Transverse colon (tissue), 4 donors: ENCODE measurements at regions not wholly inside any gene's neighbourhood (a gene's known extent, or its start where the extent isn't known, plus 50 kb on each side); places are given as distances from the start of the nearest gene placed in this dataset.
"Not testable (repeated sequence)": the region's sequence is repeated elsewhere in the genome, so short reads cannot be mapped to it uniquely, and the experiment has no call there.

Experiments used
- DNase-seq: peaks from one replicate; pipeline ENCODE4 v3.0.0-alpha.2; 2019
- H3K27ac ChIP-seq, 4 donors: fragments of 200-600 bp; sonication (generic); 2 replicates each; pipeline ENCODE4 v1.5.1; 2016 to 2018; ENCODE audit warnings: inconsistent platforms in 4 of 4
- H3K27me3 ChIP-seq: fragments of 200-600 bp; sonication (generic); 2 replicates; pipeline ENCODE4 v1.5.1; 2017; ENCODE audit warnings: inconsistent platforms
- H3K36me3 ChIP-seq, 4 donors: fragments of 200-600 bp; sonication (generic); 2 replicates each; pipeline ENCODE4 v1.5.1; 2017 to 2019; ENCODE audit warnings: inconsistent platforms in 4 of 4
- H3K4me1 ChIP-seq, 4 donors: fragments of 200-600 bp; sonication (generic); 2 replicates each; pipeline ENCODE4 v1.5.1; 2017 to 2020; ENCODE audit warnings: inconsistent platforms in 4 of 4
- H3K4me3 ChIP-seq, 4 donors: fragments of 200-600 bp; sonication (generic); 1 replicate in 1 of 4; 2 replicates in 3 of 4; pipeline versions ENCODE4 v1.5.1 to v1.6.1; 2017 to 2019; ENCODE audit warnings: inconsistent platforms in 4 of 4
- H3K9me3 ChIP-seq, 2 donors: fragments of 200-600 bp; sonication (generic); 2 replicates each; pipeline ENCODE4 v1.5.1; 2017 to 2019; ENCODE audit warnings: inconsistent platforms in 2 of 2
- CTCF ChIP-seq, 5 experiments: fragments of 200-600 bp in 3 of 5; fragments of 450-650 bp in 2 of 5; sonication (generic) in 3 of 5; IDR thresholded peaks; 1 replicate in 2 of 5; 2 replicates in 3 of 5; pipeline ENCODE4 v1.5.1; 2016 to 2017; ENCODE audit warnings: antibody characterized with exemption in 5 of 5, inconsistent platforms in 3 of 5, mild to moderate bottlenecking in 2 of 5, moderate library complexity in 1 of 5
- EP300 ChIP-seq: sonication (generic); formaldehyde crosslinking; IDR thresholded peaks from one replicate; pipeline ENCODE4 v1.6.1; 2017; ENCODE audit warnings: antibody characterized with exemption, low read depth
- POLR2A ChIP-seq: fragments of 450-650 bp; IDR thresholded peaks from one replicate; pipeline ENCODE4 v1.6.1; 2016; ENCODE audit warnings: antibody characterized with exemption, mild to moderate bottlenecking, moderate library complexity
- POLR2AphosphoS5 ChIP-seq, 3 donors: sonication (generic); formaldehyde crosslinking; IDR thresholded peaks; one replicate each; pipeline ENCODE4 v1.6.1; 2016; ENCODE audit warnings: antibody characterized with exemption in 3 of 3
- WGBS, 2 donors: methylation state at CpG; one replicate each; pipeline ENCODE4 v1.1.5; 2018; ENCODE audit warnings: low coverage in 1 of 2; 5-methylcytosine and 5-hydroxymethylcytosine counted together
- in situ Hi-C, 4 donors: fragments of 200-750 bp; cut with MboI; loops; one replicate each; pipeline versions ENCODE4 v1.15.0 to v1.15.1; 2017; ENCODE audit warnings: low sequenced_read_pairs in 3 of 4, low pct_ligation_motif_present in 1 of 4, low pct_unique_long_range_greater_than_20kb in 1 of 4
- intact Hi-C: fragments of 100-400 bp; cut with DNase I; formaldehyde crosslinking; loops from one replicate; pipeline ENCODE4 v1.15.1; 2023; ENCODE audit warnings: low total_unique reads

DNA sequence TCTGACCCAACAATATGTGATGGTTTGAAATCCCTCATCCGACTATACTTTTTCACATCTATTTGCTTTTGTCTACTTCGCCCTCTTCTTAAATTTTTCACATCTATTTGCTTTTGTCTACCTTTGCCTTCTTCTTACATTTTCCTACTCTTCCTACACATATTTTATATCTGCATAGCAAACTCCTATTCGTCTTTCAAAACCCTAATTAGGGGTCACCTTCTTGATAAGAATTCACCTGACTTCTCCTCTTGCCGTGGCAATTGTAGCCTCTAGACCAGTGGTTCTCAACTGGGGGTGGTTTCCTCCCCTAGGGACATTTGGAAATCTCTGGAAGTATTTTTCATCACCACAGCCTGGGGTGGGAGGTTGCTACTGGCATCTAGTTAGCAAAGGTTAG lies 607.4 kb downstream of the NTRK3 start:
- H3K4me3 ChIP-seq = no peak overlapping the region
- no peak overlapping the region for H3K27ac ChIP-seq
- no peak for TF ChIP-seq EP300
- no peak for TF ChIP-seq POLR2AphosphoS5 (IDR thresholded peaks at IDR 0.05)
- no peak for TF ChIP-seq CTCF (IDR thresholded peaks at IDR 0.05)
- TF ChIP-seq POLR2A = no peak
- no peaks in the 10 kb centered on the region for H3K27me3 ChIP-seq
- H3K9me3 ChIP-seq = no peaks in the 10 kb centered on the region
- no peak for DNase-seq
- H3K36me3 ChIP-seq = no peaks in the 10 kb centered on the region
- WGBS, 2 donors = 85 to 89% methylated on average over 2 to 4 of the region's 4 CpGs
- no peaks in the 10 kb centered on the region for H3K4me1 ChIP-seq
- in situ Hi-C loops = no loop called here
- intact Hi-C loops = loop anchor here (5.0 kb wide), 1 partner anchor 1577 kb away; no protein-coding TSS in a partner anchor

DNA sequence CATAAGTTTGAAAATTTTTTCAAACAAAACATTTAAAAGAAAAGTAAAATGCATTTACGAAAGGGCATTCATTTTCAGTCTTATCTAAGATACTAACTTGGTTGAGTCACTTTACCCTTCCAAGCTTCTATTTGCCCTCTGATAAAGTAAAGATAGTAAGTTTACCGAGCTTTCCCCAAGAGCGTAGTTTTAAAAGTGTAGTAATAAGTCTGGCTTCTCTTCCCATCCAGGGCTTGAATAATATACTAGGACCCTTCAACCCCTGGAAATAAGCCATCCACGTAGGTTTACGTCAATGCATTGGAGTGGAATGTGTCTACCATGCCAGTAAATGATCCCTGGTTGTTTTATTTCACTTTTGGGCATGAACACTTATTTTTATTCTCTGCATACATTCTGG lies 608.3 kb downstream of the NTRK3 start:
- TF ChIP-seq POLR2A (no peak), CTCF (IDR thresholded peaks at IDR 0.05) (no peak), POLR2AphosphoS5 (IDR thresholded peaks at IDR 0.05) (no peak), EP300 (no peak)
- in situ Hi-C loops (no loop called here), intact Hi-C loops (loop anchor here (5.0 kb wide), 1 partner anchor 1576 kb away; no protein-coding TSS in a partner anchor)
- Histone ChIP-seq H3K27me3 (no peaks in the 10 kb centered on the region), H3K4me1 (no peaks in the 10 kb centered on the region), H3K9me3 (no peaks in the 10 kb centered on the region), H3K4me3 (no peak overlapping the region), H3K27ac (no peak overlapping the region), H3K36me3 (no peaks in the 10 kb centered on the region)
- DNase-seq = no peak
- 29 to 37% methylated on average over 5 of the region's 5 CpGs for WGBS, 2 donors

DNA sequence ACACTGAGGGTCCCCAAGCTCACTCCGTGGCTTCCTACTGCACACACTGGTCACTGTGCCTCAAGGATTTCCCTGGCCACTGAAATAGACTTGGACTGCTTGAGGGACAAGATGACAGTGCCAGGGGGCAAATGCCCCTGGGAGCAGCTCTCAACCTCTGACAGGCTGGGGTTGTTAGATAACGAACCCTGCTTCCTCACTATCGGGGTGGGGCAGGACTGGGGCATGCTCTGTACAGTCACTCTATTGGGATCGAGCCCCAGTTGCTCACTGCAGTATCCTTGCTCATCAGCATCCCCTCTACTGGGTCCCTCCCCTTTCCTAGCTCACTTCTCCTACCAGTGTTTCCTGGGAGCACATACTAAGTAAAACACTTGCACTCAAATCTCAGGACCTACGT lies 610.8 kb downstream of the NTRK3 start:
- in situ Hi-C loops = no loop called here
- intact Hi-C loops = loop anchor here (5.0 kb wide), 1 partner anchor 1573 kb away; no protein-coding TSS in a partner anchor
- Histone ChIP-seq H3K27me3 (no peaks in the 10 kb centered on the region), H3K36me3 (no peaks in the 10 kb centered on the region), H3K4me1 (no peaks in the 10 kb centered on the region), H3K9me3 (no peaks in the 10 kb centered on the region), H3K27ac (no peak overlapping the region), H3K4me3 (no peak overlapping the region)
- DNase-seq = no peak
- WGBS, 2 donors = 67% methylated on average over 5 of the region's 5 CpGs; no CpG with 5 or more reads in 1 of the 2 donors
- TF ChIP-seq POLR2A (no peak), POLR2AphosphoS5 (IDR thresholded peaks at IDR 0.05) (no peak), CTCF (IDR thresholded peaks at IDR 0.05) (no peak), EP300 (no peak)

GRCh38 chr15:87642997-87643396 lies 613.5 kb downstream of the NTRK3 start:
- intact Hi-C loops, H3K27ac ChIP-seq, H3K4me1 ChIP-seq, DNase-seq, H3K27me3 ChIP-seq, in situ Hi-C loops, H3K36me3 ChIP-seq, H3K4me3 ChIP-seq, H3K9me3 ChIP-seq: not testable (repeated sequence)
- 68 to 90% methylated on average over 1 to 3 of the region's 3 CpGs for WGBS, 2 donors

DNA sequence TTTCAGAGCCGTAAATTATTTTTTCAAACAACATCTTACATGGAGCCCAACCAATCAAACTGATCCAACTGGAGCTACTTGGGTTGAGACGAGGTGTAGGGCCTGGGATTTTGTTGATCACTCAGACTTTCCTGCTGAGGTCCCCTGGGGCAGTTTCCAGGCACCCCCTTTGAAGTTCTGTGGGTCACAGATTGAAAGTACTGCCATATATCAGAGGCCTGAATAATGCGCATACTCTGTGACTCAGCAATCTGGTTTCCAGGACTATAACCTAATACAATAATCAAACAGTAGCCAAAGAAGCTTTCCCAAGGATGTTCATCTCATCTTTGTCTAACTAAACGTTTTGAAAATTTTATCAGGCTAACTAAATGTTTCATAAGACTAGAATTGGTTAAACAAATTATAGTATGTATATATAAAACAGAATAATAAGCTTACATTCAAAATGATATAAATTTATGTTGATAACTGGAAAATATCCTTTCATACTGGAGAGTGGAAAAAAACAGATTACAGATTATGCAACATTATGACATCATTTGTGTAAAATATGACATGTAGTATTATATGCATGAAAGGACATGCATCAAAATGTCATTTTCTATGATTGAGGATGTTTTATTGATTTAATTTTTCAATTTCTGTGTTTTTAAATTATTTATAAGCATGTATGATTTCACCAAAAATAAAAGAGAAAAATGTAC lies 617.1 kb downstream of the NTRK3 start:
- DNase-seq = no peak
- H3K4me1 ChIP-seq = no peaks in the 10 kb centered on the region
- no peaks in the 10 kb centered on the region for H3K9me3 ChIP-seq
- H3K4me3 ChIP-seq = no peak overlapping the region
- WGBS, 2 donors = 61 to 66% methylated on average over 4 of the region's 4 CpGs
- in situ Hi-C loops (no loop called here), intact Hi-C loops (no loop called here)
- H3K27me3 ChIP-seq = no peaks in the 10 kb centered on the region
- TF ChIP-seq POLR2AphosphoS5 (IDR thresholded peaks at IDR 0.05) (no peak), EP300 (no peak), POLR2A (no peak), CTCF (IDR thresholded peaks at IDR 0.05) (no peak)
- no peak overlapping the region for H3K27ac ChIP-seq
- no peaks in the 10 kb centered on the region for H3K36me3 ChIP-seq
